WERI-Rb-1 (cell line): ENCODE measurements at regions not wholly inside any gene's neighbourhood (a gene's known extent, or its start where the extent isn't known, plus 50 kb on each side); places are given as distances from the start of the nearest gene placed in this dataset.

Source experiments
- DNase-seq: peaks from one replicate; pipeline ENCODE4 v3.0.0-alpha.2; 2020
- H3K27ac ChIP-seq: fragments of 250-450 bp; sonication (Bioruptor Pico); 2 replicates; pipeline ENCODE4 v1.5.1; 2020; ENCODE audit warnings: mild to moderate bottlenecking, moderate library complexity
- H3K27me3 ChIP-seq: fragments of 250-450 bp; sonication (Bioruptor Pico); 2 replicates; pipeline ENCODE4 v1.5.1; 2021; ENCODE audit warnings: mild to moderate bottlenecking, low read depth, moderate library complexity; ENCODE audit not compliant: insufficient read depth, severe bottlenecking
- H3K36me3 ChIP-seq: fragments of 250-450 bp; sonication (Bioruptor Pico); 2 replicates; pipeline ENCODE4 v1.5.1; 2020; ENCODE audit warnings: mild to moderate bottlenecking, moderate library complexity
- H3K4me3 ChIP-seq: 2 replicates; pipeline ENCODE4 v1.5.1; 2011; ENCODE audit warnings: low read depth, mild to moderate bottlenecking, control low read depth, low read length
- H3K9me3 ChIP-seq: fragments of 250-450 bp; sonication (Bioruptor Pico); 2 replicates; pipeline ENCODE4 v1.5.1; 2021; ENCODE audit warnings: mild to moderate bottlenecking, moderate library complexity; ENCODE audit not compliant: severe bottlenecking
- TF ChIP-seq, protein P1 (sequence below): IDR thresholded peaks from 2 replicates; pipeline ENCODE4 v1.5.1; 2011; ENCODE audit warnings: low read depth, mild to moderate bottlenecking, control low read depth, inconsistent platforms, low read length

DNA sequence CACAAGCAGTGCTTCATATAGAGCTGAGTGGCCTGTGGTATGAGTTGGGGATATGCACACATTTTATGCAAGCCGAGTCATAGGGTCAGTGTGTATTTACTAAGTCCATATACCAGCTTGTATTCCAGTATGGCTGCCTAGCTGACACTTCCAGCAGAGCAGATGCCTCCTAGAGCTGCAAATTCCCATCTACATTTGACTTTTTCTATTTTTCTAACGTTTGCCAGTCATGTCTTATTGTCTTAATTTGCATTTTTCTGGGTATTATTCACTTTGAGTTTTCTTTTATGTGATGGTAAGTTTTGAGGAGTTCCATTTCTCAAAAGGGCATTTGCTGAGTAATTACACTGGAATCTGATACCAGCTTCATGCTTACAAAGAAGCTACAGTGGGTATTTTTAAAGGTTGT is 334.5 kb upstream of the CDH2 start:
- TF ChIP-seq, protein P1, sequence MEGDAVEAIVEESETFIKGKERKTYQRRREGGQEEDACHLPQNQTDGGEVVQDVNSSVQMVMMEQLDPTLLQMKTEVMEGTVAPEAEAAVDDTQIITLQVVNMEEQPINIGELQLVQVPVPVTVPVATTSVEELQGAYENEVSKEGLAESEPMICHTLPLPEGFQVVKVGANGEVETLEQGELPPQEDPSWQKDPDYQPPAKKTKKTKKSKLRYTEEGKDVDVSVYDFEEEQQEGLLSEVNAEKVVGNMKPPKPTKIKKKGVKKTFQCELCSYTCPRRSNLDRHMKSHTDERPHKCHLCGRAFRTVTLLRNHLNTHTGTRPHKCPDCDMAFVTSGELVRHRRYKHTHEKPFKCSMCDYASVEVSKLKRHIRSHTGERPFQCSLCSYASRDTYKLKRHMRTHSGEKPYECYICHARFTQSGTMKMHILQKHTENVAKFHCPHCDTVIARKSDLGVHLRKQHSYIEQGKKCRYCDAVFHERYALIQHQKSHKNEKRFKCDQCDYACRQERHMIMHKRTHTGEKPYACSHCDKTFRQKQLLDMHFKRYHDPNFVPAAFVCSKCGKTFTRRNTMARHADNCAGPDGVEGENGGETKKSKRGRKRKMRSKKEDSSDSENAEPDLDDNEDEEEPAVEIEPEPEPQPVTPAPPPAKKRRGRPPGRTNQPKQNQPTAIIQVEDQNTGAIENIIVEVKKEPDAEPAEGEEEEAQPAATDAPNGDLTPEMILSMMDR: no peak
- no peak for DNase-seq
- Histone ChIP-seq H3K27me3 (no peaks in the 10 kb centered on the region), H3K27ac (no peak overlapping the region), H3K36me3 (no peaks in the 10 kb centered on the region), H3K4me3 (no peak overlapping the region), H3K9me3 (no peaks in the 10 kb centered on the region)

DNA sequence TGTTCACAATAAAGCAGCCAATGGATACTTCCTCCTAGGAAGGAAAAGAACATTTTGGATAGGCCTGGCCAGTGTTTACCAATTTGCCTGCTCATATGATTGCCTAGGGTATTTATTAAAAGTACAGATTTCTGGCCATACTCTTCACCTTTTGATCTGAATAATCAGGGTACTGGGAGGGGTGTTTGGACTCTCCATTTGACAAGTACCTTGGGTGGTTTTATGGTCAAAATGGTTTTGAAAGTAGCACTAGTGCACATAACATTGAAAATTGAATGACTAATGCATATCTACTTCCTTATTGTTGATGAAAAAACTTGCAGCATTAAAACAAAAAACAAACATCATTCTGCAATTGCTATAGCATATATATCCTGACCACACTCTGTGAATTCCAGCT is 333.3 kb upstream of the CDH2 start:
- TF ChIP-seq, protein P1: no peak

DNA sequence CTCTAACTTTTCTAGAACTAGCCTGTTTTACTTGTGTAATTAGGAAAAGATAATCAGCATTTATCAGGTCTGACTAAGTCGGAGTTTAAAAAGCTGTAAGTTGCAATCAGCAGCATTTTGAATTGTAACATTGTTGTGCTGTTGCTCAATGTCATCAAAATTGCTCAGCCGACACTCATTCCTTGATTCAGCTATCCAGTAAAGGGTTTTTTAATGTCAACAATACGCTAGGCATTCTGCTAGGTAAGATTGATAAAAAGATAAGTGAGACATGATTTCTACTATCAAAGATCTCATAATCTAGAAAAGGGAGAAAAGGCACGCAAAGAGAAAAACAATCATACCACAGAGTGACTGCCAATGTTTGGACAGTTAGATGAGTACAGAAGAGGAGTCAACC is 327.1 kb upstream of the CDH2 start:
- Histone ChIP-seq H3K36me3 (no peaks in the 10 kb centered on the region), H3K27ac (no peak overlapping the region), H3K4me3 (no peak overlapping the region), H3K9me3 (no peaks in the 10 kb centered on the region), H3K27me3 (no peaks in the 10 kb centered on the region)
- TF ChIP-seq, protein P1: no peak
- DNase-seq: no peak

More for the DNA sequence above, 333.3 kb upstream of the CDH2 start:
- H3K36me3 ChIP-seq: no peaks in the 10 kb centered on the region
- H3K27me3 ChIP-seq: no peaks in the 10 kb centered on the region
- no peak overlapping the region for H3K27ac ChIP-seq
- no peaks in the 10 kb centered on the region for H3K9me3 ChIP-seq
- no peak overlapping the region for H3K4me3 ChIP-seq
- no peak for DNase-seq

DNA sequence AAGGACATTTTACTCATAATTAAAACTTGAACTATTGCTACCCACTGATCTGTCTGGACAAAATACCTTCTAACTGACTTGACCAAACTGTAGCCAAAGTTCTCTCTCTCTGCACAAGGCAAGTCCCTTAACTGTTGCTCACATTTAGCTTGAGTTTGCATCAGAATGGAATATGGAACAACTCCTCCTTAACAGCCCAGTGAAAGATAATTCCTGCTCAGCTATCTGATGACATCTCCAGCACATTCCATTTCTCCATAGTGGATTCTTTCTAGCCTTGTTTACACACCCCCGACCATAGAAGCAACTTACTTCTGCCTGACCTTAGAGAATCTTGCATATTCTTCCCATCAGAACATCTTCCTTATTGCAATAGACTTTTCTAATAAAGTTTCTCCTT is 317.2 kb upstream of the CDH2 start:
- TF ChIP-seq, protein P1: no peak
- no peak for DNase-seq
- Histone ChIP-seq H3K4me3 (no peak overlapping the region), H3K27ac (no peak overlapping the region), H3K9me3 (no peaks in the 10 kb centered on the region), H3K27me3 (no peaks in the 10 kb centered on the region), H3K36me3 (no peaks in the 10 kb centered on the region)

DNA sequence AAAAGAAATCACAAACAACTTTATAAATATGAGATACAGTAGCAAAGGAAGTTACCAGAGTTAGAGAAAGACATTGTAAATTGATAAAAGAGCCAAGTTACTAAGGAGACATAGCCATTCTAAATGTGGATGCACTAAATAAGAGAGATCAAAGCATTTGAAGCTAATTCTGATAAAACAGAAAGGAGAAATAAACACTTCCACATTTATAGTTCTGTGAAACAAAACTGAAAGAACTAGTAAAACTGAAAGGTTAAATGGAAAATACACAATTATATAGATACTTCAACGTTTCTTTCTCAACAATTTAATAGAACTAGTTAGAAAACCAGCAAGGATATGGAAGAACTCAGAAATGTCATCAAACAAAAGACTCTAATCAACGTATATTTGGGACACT is 309.0 kb upstream of the CDH2 start:
- no peak for DNase-seq
- TF ChIP-seq, protein P1: no peak
- no peak overlapping the region for H3K4me3 ChIP-seq
- no peak overlapping the region for H3K27ac ChIP-seq
- no peaks in the 10 kb centered on the region for H3K36me3 ChIP-seq
- H3K27me3 ChIP-seq: no peaks in the 10 kb centered on the region
- H3K9me3 ChIP-seq: no peaks in the 10 kb centered on the region

DNA sequence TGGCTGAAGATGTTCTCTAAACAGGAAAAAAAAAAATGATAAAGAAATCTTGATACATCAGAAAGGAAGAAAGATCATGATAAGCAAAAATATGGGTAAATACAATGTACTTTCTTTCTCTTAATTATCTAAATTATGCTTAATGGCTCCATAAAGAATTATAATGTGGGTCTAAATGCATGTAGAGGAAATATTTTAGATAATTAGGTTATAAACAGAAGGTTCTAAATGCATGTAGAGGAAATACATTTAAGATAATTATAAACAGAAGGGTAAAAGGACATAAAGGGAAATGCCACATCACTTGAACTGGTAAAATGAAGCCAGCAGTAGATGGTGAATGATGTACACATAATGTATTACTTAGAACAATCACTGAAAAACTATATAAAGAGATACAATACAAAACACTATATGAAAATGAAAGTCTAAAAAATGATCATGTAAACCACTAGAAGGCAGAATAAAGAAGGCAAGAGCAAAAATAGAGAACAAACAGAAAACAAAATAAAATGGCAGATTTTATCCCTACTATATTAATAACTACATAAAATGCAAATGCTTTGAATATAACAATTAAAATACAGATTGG is 308.4 kb upstream of the CDH2 start:
- Histone ChIP-seq H3K27me3 (no peaks in the 10 kb centered on the region), H3K27ac (no peak overlapping the region), H3K9me3 (no peaks in the 10 kb centered on the region), H3K4me3 (no peak overlapping the region), H3K36me3 (no peaks in the 10 kb centered on the region)
- TF ChIP-seq, protein P1: no peak
- DNase-seq: no peak
